ENCODE measurements at regions not wholly inside any gene's neighbourhood (a gene's known extent, or its start where the extent isn't known, plus 50 kb on each side); places are given as distances from the start of the nearest gene placed in this dataset.

DNA sequence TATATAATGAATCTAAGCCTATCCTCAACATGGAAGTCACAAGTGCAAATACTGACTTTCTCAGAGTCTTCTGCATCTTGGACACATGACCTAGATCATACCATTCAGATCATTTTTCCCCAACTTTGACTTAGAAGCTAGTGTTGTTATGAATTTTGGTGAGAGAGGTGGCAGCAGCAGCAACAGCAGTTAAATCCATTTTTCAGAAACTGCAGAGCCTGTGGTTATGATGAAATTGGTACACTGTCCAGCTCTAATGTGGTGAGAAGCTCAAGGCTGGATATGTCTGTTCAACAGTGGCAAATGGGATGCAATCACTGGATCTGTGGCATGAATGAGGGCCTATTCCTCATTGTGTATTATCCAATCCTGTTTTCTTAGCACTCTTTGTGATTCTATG lies 290.1 kb upstream of the SATB1 start:
- dilution Hi-C loops (cut with HindIII; ENCODE audit: low sequenced_read_pairs, unreplicated experiment) (no loop called here), intact Hi-C loops (cut with micrococcal nuclease) (no loop called here), in situ Hi-C loops (cut with MboI; ENCODE audit: low sequenced_read_pairs) (no loop called here)
- no peaks in the 10 kb centered on the region for H3K27me3 ChIP-seq (ENCODE audit: control insufficient read depth, insufficient read depth, low read length)
- ATAC-seq (ENCODE audit: low read depth) (no peak), DNase-seq (no peak)
- H3K4me3 ChIP-seq (ENCODE audit: insufficient read depth, low read depth, low read length): no peak overlapping the region
- no peak overlapping the region for H2AK9ac ChIP-seq (replicated peaks; ENCODE audit: low read depth, low read length, poor library complexity)
- H2BK20ac ChIP-seq (ENCODE audit: low read depth, low read length): no peak overlapping the region
- H2AFZ ChIP-seq (replicated peaks; ENCODE audit: low read length, poor library complexity): no peak overlapping the region
- H3K79me1 ChIP-seq (ENCODE audit: low read depth in 1 of 2, low read length in 2 of 2): no peaks in the 10 kb centered on the region
- no peak overlapping the region for H2AK5ac ChIP-seq (ENCODE audit: low read depth, low read length)
- no peak overlapping the region for H4K5ac ChIP-seq (ENCODE audit: low read depth, low read length)
- H3K9me3 ChIP-seq (ENCODE audit: control insufficient read depth, insufficient read depth, low read length): peaks cover 6% of the 10 kb centered on the region
- no peaks in the 10 kb centered on the region for H3K9me1 ChIP-seq (ENCODE audit: insufficient read depth, low read length)
- H2BK15ac ChIP-seq (ENCODE audit: low read depth, low read length): no peak overlapping the region
- H3K23ac ChIP-seq (ENCODE audit: low read depth, low read length): no peak overlapping the region
- ChIA-PET POLR2A (ENCODE audit: unreplicated experiment) (no interaction called here), CTCF (no interaction called here)
- no peaks in the 10 kb centered on the region for H4K20me1 ChIP-seq (ENCODE audit: insufficient read depth, low read length)
- H3K9ac ChIP-seq (ENCODE audit: low read depth, low read length): no peak overlapping the region
- H3K14ac ChIP-seq (replicated peaks; ENCODE audit: low read depth, low read length): no peak overlapping the region
- no peak overlapping the region for H3K18ac ChIP-seq (ENCODE audit: low read depth, low read length)
- TF ChIP-seq MAZ (IDR thresholded peaks at IDR 0.05; ENCODE audit: borderline replicate concordance, low read depth, low read length) (no peak), FOS (IDR thresholded peaks at IDR 0.05; ENCODE audit: low read depth, low read length) (no peak), MXI1 (IDR thresholded peaks at IDR 0.05; ENCODE audit: borderline replicate concordance, low read depth, low read length) (no peak), POLR2A (IDR thresholded peaks at IDR 0.05; ENCODE audit: low read depth, low read length) (no peak), MAFK (IDR thresholded peaks at IDR 0.05; ENCODE audit: low read depth, low read length) (no peak), CEBPB (IDR thresholded peaks at IDR 0.05; ENCODE audit: low read depth, low read length) (no peak)
- TF ChIP-seq, protein P1, sequence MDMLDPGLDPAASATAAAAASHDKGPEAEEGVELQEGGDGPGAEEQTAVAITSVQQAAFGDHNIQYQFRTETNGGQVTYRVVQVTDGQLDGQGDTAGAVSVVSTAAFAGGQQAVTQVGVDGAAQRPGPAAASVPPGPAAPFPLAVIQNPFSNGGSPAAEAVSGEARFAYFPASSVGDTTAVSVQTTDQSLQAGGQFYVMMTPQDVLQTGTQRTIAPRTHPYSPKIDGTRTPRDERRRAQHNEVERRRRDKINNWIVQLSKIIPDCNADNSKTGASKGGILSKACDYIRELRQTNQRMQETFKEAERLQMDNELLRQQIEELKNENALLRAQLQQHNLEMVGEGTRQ (IDR thresholded peaks at IDR 0.05; ENCODE audit: low read depth, low read length): no peak
- no peaks in the 10 kb centered on the region for H3K36me3 ChIP-seq (ENCODE audit: control insufficient read depth, insufficient read depth, low read length)
- no peak overlapping the region for H3K4me2 ChIP-seq (ENCODE audit: low read depth, low read length)
- no peak overlapping the region for H3K27ac ChIP-seq (ENCODE audit: insufficient read depth, low read length)
- H2BK5ac ChIP-seq (ENCODE audit: low read depth, low read length, poor library complexity, severe bottlenecking): no peak overlapping the region
- no peak overlapping the region for H3K4ac ChIP-seq (ENCODE audit: low read depth, low read length)
- BruUV-seq (replicated peaks): no TSS peak
- H4K8ac ChIP-seq (ENCODE audit: low read depth in 2 of 2, low read length in 2 of 2): no peak overlapping the region
- H4K91ac ChIP-seq (ENCODE audit: insufficient read depth, low read depth, low read length): no peak overlapping the region
- H2BK120ac ChIP-seq (ENCODE audit: low read depth, low read length): no peak overlapping the region
- H3K56ac ChIP-seq (ENCODE audit: extremely low read depth, insufficient read depth, low read length): no peak overlapping the region
- no peaks in the 10 kb centered on the region for H3K4me1 ChIP-seq (ENCODE audit: control insufficient read depth, insufficient read depth, low read length)
